ENCODE measurements at regions not wholly inside any gene's neighbourhood (a gene's known extent, or its start where the extent isn't known, plus 50 kb on each side); places are given as distances from the start of the nearest gene placed in this dataset.

- Histone ChIP-seq H2AFZ (ENCODE audit: low read depth, low read length) (no peak overlapping the region), H3K4me2 (ENCODE audit: insufficient read depth, low read length) (no peak overlapping the region), H4K20me1 (replicated peaks; ENCODE audit: control insufficient read depth, extremely low read depth, insufficient read depth, low read length) (no peaks in the 10 kb centered on the region), H3K36me3 (ENCODE audit: control insufficient read depth in 2 of 2, extremely low read depth in 1 of 2, insufficient read depth in 2 of 2, low read length in 2 of 2) (no peaks in the 10 kb centered on the region), H3K79me2 (ENCODE audit: control insufficient read depth, insufficient read depth, low read length) (no peaks in the 10 kb centered on the region), H3K9ac (replicated peaks; ENCODE audit: extremely low read depth, insufficient read depth, low read length) (no peak overlapping the region), H3K9me1 (replicated peaks; ENCODE audit: control insufficient read depth, extremely low read depth, insufficient read depth, low read length) (no peaks in the 10 kb centered on the region), H3K4me3 (replicated peaks in 1 of 3; ENCODE audit: insufficient read depth in 1 of 3, low read depth in 1 of 3, low read length in 3 of 3) (no peak overlapping the region), H3K27me3 (ENCODE audit: control insufficient read depth in 2 of 2, insufficient read depth in 2 of 2, low read length in 2 of 2) (no peaks in the 10 kb centered on the region), H3K4me1 (ENCODE audit: control insufficient read depth, extremely low read depth, insufficient read depth, low read length) (no peaks in the 10 kb centered on the region), H3K27ac (ENCODE audit: insufficient read depth, low read depth, low read length) (no peak overlapping the region), H3K9me3 (replicated peaks; ENCODE audit: control insufficient read depth, insufficient read depth, low read length) (no peaks in the 10 kb centered on the region)
- no TSS peak for BruUV-seq (replicated peaks)
- no peak for DNase-seq (ENCODE audit: low read depth, low spot score)
- no peak for FAIRE-seq
- ChIA-PET CTCF (no interaction called here), POLR2A (no interaction called here)
- dilution Hi-C loops (cut with MboI; ENCODE audit: extremely low pct_ligation_motif_present, low sequenced_read_pairs) (no loop called here), intact Hi-C loops (cut with micrococcal nuclease) (no loop called here)
- TF ChIP-seq FOS (IDR thresholded peaks at IDR 0.05; ENCODE audit: borderline replicate concordance, insufficient read depth, low read length) (no peak), EZH2 (IDR thresholded peaks at IDR 0.05; ENCODE audit: borderline replicate concordance, low read depth, low read length, severe bottlenecking) (no peak), MAX (IDR thresholded peaks at IDR 0.05; ENCODE audit: insufficient read depth, insufficient read length) (no peak), GATA2 (IDR thresholded peaks at IDR 0.05; ENCODE audit: insufficient read depth, insufficient read length, low read depth, low read length) (no peak), CTCF (IDR thresholded peaks at IDR 0.05; ENCODE audit: extremely low read depth in 1 of 2, insufficient read depth in 1 of 2, low read depth in 1 of 2, low read length in 2 of 2) (no peak), POLR2A (IDR thresholded peaks at IDR 0.05; ENCODE audit: low read depth, low read length) (no peak)
These were observed 187.3 kb upstream of the KIF2B start for GRCh38 chr17:53635444-53635843.

- no peaks in the 10 kb centered on the region for H3K9me1 ChIP-seq (replicated peaks; ENCODE audit: control insufficient read depth, extremely low read depth, insufficient read depth, low read length)
- H3K4me2 ChIP-seq (ENCODE audit: insufficient read depth, low read length) = no peak overlapping the region
- dilution Hi-C loops (cut with MboI; ENCODE audit: extremely low pct_ligation_motif_present, low sequenced_read_pairs) (no loop called here), intact Hi-C loops (cut with micrococcal nuclease) (no loop called here)
- H3K4me1 ChIP-seq (ENCODE audit: control insufficient read depth, extremely low read depth, insufficient read depth, low read length) = no peaks in the 10 kb centered on the region
- BruUV-seq (replicated peaks) = no TSS peak
- H3K9ac ChIP-seq (replicated peaks; ENCODE audit: extremely low read depth, insufficient read depth, low read length) = no peak overlapping the region
- no peaks in the 10 kb centered on the region for H4K20me1 ChIP-seq (replicated peaks; ENCODE audit: control insufficient read depth, extremely low read depth, insufficient read depth, low read length)
- H3K36me3 ChIP-seq (ENCODE audit: control insufficient read depth in 2 of 2, extremely low read depth in 1 of 2, insufficient read depth in 2 of 2, low read length in 2 of 2) = no peaks in the 10 kb centered on the region
- ChIA-PET POLR2A (no interaction called here), CTCF (no interaction called here)
- no peak overlapping the region for H2AFZ ChIP-seq (ENCODE audit: low read depth, low read length)
- no peaks in the 10 kb centered on the region for H3K79me2 ChIP-seq (ENCODE audit: control insufficient read depth, insufficient read depth, low read length)
- no peak overlapping the region for H3K4me3 ChIP-seq (replicated peaks in 1 of 3; ENCODE audit: insufficient read depth in 1 of 3, low read depth in 1 of 3, low read length in 3 of 3)
- H3K9me3 ChIP-seq (replicated peaks; ENCODE audit: control insufficient read depth, insufficient read depth, low read length) = no peaks in the 10 kb centered on the region
- FAIRE-seq = no peak
- no peak for DNase-seq (ENCODE audit: low read depth, low spot score)
- TF ChIP-seq JUN (IDR thresholded peaks at IDR 0.05; ENCODE audit: borderline replicate concordance, insufficient read depth, insufficient read length, low read depth) = no peak
- no peak for TF ChIP-seq CTCF (IDR thresholded peaks at IDR 0.05; ENCODE audit: extremely low read depth in 1 of 2, insufficient read depth in 1 of 2, low read depth in 1 of 2, low read length in 2 of 2)
- TF ChIP-seq MAX (IDR thresholded peaks at IDR 0.05; ENCODE audit: insufficient read depth, insufficient read length) = no peak
- TF ChIP-seq POLR2A (IDR thresholded peaks at IDR 0.05; ENCODE audit: low read depth, low read length) = no peak
- TF ChIP-seq POLR2AphosphoS5 (IDR thresholded peaks at IDR 0.05; ENCODE audit: insufficient read depth, low read depth, low read length) = no peak
- no peak for TF ChIP-seq FOS (IDR thresholded peaks at IDR 0.05; ENCODE audit: borderline replicate concordance, insufficient read depth, low read length)
- no peak for TF ChIP-seq MYC (IDR thresholded peaks at IDR 0.05; ENCODE audit: low read depth, low read length)
- TF ChIP-seq EZH2 (IDR thresholded peaks at IDR 0.05; ENCODE audit: borderline replicate concordance, low read depth, low read length, severe bottlenecking) = no peak
- TF ChIP-seq GATA2 (IDR thresholded peaks at IDR 0.05; ENCODE audit: insufficient read depth, insufficient read length, low read depth, low read length) = no peak
- no peak overlapping the region for H3K27ac ChIP-seq (ENCODE audit: insufficient read depth, low read depth, low read length)
- H3K27me3 ChIP-seq (ENCODE audit: control insufficient read depth in 2 of 2, insufficient read depth in 2 of 2, low read length in 2 of 2) = no peaks in the 10 kb centered on the region
These were observed 188.9 kb upstream of the KIF2B start for GRCh38 chr17:53633856-53634255.
